AG10803 (cell line): ENCODE measurements at regions not wholly inside any gene's neighbourhood (a gene's known extent, or its start where the extent isn't known, plus 50 kb on each side); places are given as distances from the start of the nearest gene placed in this dataset.

Source experiments
- DNase-seq: peaks from one replicate; pipeline ENCODE4 v3.0.0; 2010; ENCODE audit warnings: low read depth
- H3K4me3 ChIP-seq: 2 replicates; pipeline ENCODE4 v1.5.1; 2011; ENCODE audit warnings: mild to moderate bottlenecking, low read length, control low read depth
- CTCF ChIP-seq: conservative IDR thresholded peaks from 2 replicates; pipeline ENCODE4 v1.5.1; 2011; ENCODE audit warnings: mild to moderate bottlenecking, low read length, control low read depth, inconsistent platforms

DNA sequence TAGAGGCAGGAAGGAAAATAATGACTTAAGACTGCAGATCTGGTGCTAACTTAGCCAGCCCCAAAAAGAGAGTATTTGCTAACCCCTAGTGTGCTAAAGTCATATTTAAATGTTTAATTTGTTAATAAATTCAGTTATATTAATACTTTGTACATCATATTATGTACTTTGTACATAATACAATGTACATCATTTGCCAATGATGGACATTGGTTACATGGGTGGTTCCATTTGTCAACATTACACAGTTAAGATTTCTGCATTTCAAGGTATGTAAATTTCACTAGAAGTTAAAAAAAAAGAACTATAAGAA is 63.9 kb upstream of the PIM1 start:
- H3K4me3 ChIP-seq: no peak overlapping the region
- TF ChIP-seq CTCF: no peak
- no peak for DNase-seq

DNA sequence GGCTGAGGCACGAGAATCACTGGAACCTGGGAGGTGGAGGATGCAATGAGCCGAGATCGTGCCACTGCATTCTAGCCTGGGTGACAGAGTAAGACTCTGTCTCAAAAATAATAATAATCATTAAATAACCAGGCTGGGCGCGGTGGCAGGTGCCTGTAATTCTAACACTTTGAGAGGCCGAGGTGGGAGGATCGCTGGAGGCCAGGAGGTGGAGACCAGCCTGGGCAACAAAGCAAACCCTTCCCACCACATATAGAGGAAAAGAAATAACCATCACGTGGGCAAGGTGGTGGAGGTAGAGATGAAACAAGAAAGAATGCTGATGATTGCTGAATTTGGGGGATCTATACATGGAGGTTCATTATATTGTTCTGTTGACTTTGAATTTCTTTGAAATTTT is 63.4 kb upstream of the PIM1 start:
- no peak for TF ChIP-seq CTCF
- no peak overlapping the region for H3K4me3 ChIP-seq
- no peak for DNase-seq

DNA sequence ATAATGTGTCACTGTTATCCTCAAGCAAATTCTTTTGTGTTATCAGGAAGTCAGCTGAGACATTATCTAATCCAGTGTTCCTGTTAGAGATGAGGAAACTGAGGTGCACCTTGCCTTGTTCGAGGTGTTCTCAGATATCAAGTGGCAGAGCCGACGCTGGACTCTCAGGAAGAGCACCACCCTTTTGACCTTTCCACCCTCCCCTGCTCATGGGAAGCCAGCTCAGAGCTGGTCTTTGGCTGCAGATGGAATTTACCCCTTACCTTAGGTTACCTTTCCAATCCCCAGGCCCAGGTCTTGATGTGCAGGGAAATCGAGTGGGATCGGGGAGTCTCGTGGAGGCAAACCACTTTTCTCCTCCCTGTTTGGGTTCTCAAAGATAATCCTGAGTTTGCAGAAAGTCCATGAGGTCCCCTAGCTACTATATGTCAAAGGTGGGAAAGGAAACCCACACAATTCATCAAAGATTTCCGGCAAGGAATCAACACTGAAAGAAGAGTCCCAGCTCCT is 62.9 kb upstream of the PIM1 start:
- H3K4me3 ChIP-seq: no peak overlapping the region
- DNase-seq: no peak
- no peak for TF ChIP-seq CTCF

GRCh38 chr6:37109714-37110499 is 60.0 kb upstream of the PIM1 start:
- no peak for TF ChIP-seq CTCF
- no peak overlapping the region for H3K4me3 ChIP-seq

DNA sequence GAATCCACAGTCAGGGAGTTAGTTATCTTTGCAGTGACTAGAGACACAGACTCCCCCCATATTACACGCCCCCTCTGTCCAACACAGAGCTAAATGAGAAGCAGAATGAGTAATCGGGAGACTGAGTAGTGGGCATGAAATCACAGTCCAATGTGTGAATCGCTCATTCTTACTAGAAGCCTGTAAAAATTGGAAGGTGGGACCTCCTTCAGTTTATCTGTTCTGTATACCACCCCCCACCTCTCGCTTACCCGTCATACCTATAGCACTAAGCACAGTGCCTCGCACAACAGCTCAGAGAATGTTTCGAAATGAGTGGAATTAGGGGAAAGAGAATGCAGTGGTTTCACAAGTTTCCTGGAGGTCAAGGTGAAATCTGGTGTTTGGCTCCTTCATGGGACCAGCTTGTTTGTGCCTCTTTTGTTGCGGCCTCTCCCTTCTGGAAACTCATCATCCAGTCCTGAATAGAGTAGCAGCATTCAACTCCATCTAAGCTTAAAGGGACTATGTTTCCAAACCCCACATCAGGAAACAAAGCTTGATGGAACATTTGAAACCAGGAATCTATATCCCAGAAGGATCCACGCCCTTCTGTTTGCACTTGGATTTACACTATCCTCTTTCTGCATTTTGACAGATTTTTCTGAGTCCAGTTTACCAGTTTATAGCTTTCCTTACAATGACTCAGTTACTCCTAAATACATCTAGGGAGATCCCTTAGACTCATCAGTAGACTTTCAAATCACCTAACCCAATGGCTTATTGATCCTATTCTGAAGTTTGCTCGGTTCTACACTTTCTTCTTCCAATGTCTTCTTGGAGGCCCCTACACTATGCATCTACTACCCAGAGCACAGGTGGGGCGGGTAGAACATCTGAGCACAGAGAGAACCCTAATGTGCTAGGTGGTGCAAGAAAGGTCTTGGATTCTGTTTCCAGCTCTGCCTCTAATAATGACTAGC is 59.2 kb upstream of the PIM1 start:
- no peak for TF ChIP-seq CTCF
- no peak overlapping the region for H3K4me3 ChIP-seq
- no peak for DNase-seq

More at GRCh38 chr6:37109714-37110499, 60.0 kb upstream of the PIM1 start:
- DNase-seq: no peak

DNA sequence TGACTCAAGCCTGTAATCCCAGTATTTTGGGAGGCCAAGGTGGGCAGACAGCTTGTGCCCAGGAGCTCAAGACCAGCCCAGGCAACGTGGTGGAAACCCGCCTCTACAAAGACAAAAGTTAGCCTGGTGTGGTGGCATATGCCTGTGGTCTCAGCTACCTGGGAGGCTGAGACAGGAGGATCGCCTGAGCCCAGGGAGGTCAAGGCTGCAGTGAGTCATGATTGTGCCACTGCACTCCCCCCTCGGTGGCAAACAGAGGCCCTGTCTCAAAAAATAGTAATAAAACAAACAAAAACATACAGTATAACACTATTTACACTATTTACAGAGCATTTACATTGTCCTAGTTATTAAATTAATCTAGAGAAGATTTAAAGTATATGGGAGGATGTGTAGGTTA is 56.0 kb upstream of the PIM1 start:
- no peak for TF ChIP-seq CTCF
- no peak overlapping the region for H3K4me3 ChIP-seq
- no peak for DNase-seq
